ENCODE measurements at regions not wholly inside any gene's neighbourhood (a gene's known extent, or its start where the extent isn't known, plus 50 kb on each side); places are given as distances from the start of the nearest gene placed in this dataset.

DNA sequence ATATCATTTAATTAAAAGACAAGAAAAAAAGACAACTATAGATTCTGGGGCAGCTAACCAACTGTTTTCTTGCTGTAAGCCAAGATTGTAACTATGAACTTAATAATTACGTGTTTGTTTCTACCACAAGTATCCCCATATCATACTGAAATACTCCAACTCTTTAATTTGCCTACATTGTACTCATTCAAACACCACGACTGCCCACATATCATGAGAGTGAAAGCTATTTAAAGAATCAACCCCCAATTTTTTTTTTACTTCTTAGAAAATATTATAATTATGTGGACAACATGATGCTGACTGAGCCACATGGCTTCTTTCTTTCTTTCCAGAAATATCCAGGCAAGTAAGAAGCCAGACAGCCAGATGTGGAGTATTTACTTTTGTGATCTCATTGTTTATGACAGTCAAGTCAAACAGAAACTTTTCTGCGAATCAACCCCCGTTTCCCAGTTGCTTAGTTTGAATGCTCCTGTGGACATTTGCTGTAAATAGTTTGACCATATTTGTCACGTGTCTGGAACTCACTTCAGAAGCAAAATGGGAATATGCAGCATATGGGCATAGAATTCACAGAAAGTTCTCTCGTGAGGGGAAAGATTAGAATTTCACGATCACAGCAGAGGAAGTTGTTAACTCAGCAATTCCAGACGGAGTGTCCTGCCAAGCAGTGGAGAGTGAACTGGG lies 126.8 kb upstream of the PSMD7 start:
- TF ChIP-seq, protein P1, sequence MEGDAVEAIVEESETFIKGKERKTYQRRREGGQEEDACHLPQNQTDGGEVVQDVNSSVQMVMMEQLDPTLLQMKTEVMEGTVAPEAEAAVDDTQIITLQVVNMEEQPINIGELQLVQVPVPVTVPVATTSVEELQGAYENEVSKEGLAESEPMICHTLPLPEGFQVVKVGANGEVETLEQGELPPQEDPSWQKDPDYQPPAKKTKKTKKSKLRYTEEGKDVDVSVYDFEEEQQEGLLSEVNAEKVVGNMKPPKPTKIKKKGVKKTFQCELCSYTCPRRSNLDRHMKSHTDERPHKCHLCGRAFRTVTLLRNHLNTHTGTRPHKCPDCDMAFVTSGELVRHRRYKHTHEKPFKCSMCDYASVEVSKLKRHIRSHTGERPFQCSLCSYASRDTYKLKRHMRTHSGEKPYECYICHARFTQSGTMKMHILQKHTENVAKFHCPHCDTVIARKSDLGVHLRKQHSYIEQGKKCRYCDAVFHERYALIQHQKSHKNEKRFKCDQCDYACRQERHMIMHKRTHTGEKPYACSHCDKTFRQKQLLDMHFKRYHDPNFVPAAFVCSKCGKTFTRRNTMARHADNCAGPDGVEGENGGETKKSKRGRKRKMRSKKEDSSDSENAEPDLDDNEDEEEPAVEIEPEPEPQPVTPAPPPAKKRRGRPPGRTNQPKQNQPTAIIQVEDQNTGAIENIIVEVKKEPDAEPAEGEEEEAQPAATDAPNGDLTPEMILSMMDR (IDR thresholded peaks at IDR 0.05) = no peak
- TF ChIP-seq EP300 (IDR thresholded peaks at IDR 0.05; ENCODE audit: borderline replicate concordance in 1 of 2, low read depth in 1 of 2, low read length in 1 of 2) (no peak), NRF1 (IDR thresholded peaks at IDR 0.05; ENCODE audit: low read depth, low read length) (no peak), RCOR1 (IDR thresholded peaks at IDR 0.05; ENCODE audit: low read length) (no peak), RXRA (IDR thresholded peaks at IDR 0.05; ENCODE audit: borderline replicate concordance, low read depth) (no peak), FOSL2 (IDR thresholded peaks at IDR 0.05; ENCODE audit: borderline replicate concordance, low read depth) (no peak), GABPA (IDR thresholded peaks at IDR 0.05; ENCODE audit: low read depth) (no peak), NFIC (IDR thresholded peaks at IDR 0.05; ENCODE audit: borderline replicate concordance) (no peak), ELF1 (IDR thresholded peaks at IDR 0.05) (no peak), RFX5 (IDR thresholded peaks at IDR 0.05; ENCODE audit: low read length) (no peak), EZH2phosphoT487 (IDR thresholded peaks at IDR 0.05; ENCODE audit: borderline replicate concordance, low read depth) (no peak), TEAD4 (IDR thresholded peaks at IDR 0.05; ENCODE audit: borderline replicate concordance, insufficient read depth) (no peak)

Measured in SK-N-SH (cell line).